DMS 273 treated with DMSO at 0.1 percent for 48 hours (cell line): ENCODE measurements at regions not wholly inside any gene's neighbourhood (a gene's known extent, or its start where the extent isn't known, plus 50 kb on each side); places are given as distances from the start of the nearest gene placed in this dataset.
"Not testable (repeated sequence)": the region's sequence is repeated elsewhere in the genome, so short reads cannot be mapped to it uniquely, and the experiment has no call there.

ENCODE experiments used
- DNase-seq: peaks from one replicate; lab custom pipeline; 2025; lab: John Stamatoyannopoulos, UW

- no peak for DNase-seq
These were observed 81.1 kb downstream of the STMND1 start for GRCh38 chr6:17182961-17183360.

DNA sequence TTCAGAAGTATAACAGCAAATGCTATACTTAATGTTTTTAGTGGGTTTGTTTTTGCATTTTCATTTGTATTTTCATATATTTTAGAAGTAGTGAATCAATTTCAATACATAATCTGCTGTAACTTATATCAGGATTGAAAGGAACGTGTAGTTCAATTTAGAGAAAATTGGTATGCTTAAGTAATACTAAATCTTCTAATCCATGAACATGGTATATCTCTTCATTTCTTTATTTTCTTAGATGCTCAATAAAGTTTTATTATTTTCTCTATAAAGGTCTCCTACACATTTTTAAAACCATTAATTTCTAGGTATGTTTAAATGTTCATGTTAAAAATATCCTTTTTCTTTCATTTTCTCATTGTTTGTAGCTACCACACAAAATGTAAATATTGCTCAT is 85.1 kb downstream of the STMND1 start:
- DNase-seq, result no peak

GRCh38 chr6:17193106-17193775 is 87.9 kb upstream of the RBM24 start:
- no peak for DNase-seq

GRCh38 chr6:17197607-17198006 is 83.6 kb upstream of the RBM24 start:
- DNase-seq, result no peak

- DNase-seq, result no peak
These were observed 80.8 kb upstream of the RBM24 start for GRCh38 chr6:17200395-17200794.

GRCh38 chr6:17202526-17202925 is 78.6 kb upstream of the RBM24 start:
- DNase-seq, result no peak

- DNase-seq, result no peak
These were observed 76.6 kb upstream of the RBM24 start for GRCh38 chr6:17204533-17204932.

DNA sequence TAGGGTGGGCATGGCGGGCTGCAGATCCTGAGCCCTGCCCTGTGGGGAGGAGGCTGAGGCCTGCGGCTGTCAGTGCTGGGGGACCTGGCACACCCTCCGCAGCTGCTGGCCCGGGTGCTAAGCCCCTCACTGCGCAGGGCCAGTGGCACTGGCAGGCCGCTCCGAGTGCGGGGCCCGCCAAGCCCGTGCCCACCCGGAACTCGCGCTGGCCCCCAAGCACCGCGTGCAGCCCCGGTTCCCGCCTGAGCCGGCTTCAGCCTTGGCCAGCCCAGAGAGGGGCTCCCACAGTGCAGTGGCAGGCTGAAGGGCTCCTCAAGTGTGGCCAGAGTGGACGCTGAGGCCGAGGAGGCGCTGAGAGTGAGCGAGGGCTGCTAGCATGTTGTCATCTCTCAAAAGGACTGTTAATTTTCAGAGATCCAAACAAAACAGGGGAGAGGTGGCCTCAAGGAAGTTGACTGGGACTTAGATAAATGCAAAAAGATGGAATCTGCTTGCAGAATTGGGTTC is 74.5 kb upstream of the RBM24 start:
- DNase-seq, result no peak

GRCh38 chr6:17207281-17207680 is 73.9 kb upstream of the RBM24 start:
- DNase-seq, result peak; percentile 40

- DNase-seq, result no peak
These were observed 70.5 kb upstream of the RBM24 start for GRCh38 chr6:17210683-17211082.

DNA sequence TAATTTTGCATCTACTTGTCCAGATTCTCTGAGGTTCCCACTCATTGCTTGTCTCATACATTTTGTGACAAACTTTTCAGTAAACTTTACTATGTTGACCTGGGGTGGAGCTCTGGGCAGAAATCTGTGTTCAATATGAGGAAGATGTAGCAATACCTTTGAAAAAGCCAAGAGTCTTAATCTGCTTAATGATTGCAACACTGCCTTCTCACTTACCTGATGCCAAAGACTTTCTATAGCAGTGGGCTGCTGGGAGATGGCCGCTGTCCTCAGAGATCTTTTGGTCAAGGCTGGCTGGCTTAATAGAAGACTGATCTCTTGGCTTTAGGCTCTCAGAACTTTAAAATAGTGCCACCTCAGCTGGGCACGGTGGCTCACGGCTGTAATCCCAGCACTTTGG is 70.1 kb upstream of the RBM24 start:
- no peak for DNase-seq

GRCh38 chr6:17212546-17213371 is 68.4 kb upstream of the RBM24 start:
- DNase-seq, result no peak

- DNase-seq, result no peak
These were observed 67.1 kb upstream of the RBM24 start for GRCh38 chr6:17214106-17214505.

- DNase-seq, result not testable (repeated sequence)
These were observed 64.2 kb upstream of the RBM24 start for GRCh38 chr6:17216972-17217371.

DNA sequence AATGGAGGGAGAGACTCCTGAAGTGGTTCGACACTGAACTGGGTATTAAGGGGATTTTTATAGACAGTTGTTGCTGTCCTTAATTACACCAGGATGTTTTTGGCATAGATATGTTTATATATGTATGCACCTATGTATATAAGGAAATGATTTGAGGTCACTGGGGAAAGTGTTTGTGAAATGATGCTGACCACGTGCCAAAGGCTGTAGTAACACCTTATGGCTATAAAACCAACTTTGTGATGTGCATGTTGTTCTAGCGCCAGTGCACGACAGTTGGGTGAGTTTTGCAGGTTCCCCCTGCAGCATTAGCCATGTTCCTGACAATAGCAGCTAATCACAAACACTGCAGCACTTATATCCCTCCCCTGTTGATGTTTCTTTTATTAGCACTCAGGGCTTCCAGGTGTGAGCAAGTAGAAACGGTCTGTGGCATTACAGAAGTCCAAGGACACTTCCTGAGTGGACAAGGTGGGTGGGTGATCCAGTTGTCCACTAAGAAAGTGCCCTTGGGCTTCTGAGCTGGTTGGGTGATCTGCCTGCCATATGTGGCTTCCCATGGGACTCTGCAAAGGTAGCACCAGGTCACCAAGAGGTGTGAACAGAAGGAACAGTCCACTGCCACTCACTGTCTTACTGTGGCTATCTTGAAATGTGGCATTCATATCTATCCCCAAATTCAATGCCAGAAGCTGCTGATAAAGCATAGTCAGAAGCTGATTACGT is 63.0 kb upstream of the RBM24 start:
- DNase-seq, result no peak

- no peak for DNase-seq
These were observed 62.4 kb upstream of the RBM24 start for GRCh38 chr6:17218749-17219093.

DNA sequence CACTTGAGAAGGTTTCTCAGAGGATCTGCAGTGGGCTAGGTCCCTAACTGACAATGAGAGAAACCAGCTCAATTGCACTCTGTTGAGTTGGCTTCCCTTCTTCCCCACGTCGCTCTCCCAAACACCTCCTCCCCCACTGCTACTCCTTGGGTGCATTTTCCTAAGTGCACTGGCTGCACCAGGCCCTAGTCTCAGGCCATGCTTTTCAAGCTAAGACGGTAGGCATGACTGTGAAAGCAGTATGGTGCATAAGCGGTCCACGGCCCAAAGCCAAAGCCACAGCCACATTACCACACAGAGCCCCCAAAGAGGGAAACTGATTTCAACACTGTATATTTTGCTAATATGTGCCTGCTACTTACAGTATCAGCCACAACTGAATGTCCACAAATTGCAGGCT is 62.1 kb upstream of the RBM24 start:
- no peak for DNase-seq

DNA sequence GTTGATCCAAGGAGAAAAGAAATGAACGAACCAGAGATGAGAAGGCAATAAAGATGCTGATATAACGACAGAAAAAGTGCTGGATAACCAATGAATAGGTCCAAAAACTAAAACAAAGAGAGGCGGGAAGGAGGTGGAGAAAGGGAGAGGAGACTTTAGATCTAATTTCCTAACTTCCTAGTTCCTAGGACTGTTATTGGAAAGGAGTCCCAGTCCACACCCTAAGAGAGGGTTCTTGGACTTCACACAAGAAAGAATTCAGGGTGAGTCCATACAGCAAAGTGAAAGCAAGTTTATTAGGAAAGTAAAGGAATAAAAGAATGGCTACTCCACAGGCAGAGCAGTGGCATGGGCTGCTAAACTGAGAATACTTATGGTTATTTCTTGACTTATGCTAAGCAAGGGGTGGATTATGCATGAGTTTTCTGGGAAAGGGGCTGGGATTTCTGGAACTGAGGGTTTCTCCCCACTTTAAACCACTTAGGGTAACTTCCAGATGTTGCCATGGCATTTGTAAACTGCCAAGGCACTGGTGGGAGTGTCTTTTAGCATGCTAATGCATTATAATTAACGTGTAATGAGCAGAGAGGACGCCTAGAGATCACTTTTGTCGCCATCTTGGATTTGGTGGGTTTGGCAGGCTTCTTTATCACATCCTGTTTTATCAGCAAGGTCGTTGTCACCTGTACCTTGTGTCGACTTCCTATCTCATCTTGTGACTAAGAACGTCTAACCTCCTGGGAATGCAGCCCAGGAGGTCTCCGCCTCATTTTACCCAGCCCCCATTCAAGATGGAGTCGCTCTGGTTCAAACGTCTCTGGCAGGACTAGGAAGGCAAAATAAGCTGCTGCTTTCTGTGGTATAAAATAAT is 60.9 kb upstream of the RBM24 start:
- DNase-seq, result no peak

DNA sequence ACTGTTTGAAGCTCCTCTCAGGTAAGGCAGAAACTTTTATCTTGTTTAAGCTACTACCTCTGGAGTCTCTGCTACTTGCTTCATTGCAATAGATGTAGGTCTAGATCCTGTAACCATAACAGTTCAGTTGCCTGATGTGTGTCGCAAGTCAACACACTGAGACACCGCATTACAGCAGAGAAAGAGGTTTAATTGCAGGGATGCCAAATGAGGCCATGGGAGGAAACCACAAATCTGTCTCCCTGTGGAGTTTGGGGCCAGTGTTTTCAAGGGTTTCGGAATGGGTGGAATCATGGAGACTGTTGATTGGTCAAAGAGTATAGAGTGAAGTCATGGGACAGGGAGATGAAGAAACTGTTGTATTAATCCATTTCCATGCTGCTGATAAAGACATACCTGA is 57.1 kb upstream of the RBM24 start:
- DNase-seq, result no peak

DNA sequence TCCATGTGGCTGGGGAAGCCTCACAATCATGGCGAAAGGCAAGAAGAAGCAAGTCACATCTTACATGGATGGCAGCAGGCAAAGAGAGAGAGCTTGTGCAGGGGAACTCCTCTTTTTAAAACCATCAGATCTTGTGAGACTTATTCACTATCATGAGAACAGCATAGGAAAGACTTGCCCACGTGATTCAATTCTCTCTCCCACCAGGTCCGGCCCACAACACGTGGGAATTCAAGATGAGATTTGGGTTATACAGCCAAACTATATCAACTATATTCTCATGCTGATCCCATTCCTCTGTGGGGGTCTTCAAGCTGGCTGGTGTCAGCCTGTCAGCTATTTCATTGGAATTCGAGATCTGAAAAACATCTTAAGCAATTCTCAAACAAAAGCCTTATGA is 56.7 kb upstream of the RBM24 start:
- DNase-seq, result not testable (repeated sequence)

DNA sequence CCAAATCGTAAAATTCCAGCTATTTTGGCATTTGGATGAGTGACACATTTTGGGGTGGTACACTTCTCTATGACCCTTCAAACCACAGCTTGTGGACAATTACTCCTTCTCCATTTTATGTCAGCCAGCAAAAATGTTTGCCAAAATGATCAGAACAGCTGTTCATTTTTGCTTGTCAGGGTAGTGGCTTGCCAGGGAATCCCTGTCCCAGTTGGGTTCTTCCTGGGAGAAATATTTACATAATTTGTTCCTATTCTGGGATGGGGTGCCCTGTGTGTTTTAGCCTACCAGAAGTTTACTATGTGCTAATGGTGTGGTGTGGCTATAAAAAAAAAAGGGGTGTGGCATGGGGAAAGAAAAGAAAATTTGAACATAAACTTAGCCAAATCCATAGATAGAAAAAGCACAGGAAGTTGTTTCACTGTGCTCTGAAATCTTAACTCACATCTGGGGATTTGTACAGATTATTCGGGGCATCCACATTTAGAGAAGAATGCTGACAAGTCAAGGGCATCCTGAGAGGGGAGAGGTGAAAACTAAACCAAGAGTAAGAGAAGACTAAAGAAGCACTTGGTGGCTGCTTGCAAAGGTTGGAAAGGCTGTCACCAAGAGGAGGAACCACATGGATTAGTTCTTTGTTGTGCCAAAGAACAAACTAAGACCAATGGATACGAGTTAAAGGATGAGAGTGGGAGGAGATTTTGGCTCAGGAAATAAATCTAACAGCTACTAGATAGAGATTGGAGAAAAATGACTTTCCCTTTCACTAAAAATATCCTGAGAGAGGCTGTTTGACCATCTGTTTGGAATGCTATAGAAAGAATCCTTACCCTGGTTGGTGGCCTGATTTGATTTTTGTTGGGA is 55.2 kb upstream of the RBM24 start:
- DNase-seq, result no peak
